GM21526 (cell line): ENCODE measurements at regions not wholly inside any gene's neighbourhood (a gene's known extent, or its start where the extent isn't known, plus 50 kb on each side); places are given as distances from the start of the nearest gene placed in this dataset.
"Not testable (repeated sequence)": the region's sequence is repeated elsewhere in the genome, so short reads cannot be mapped to it uniquely, and the experiment has no call there.

ENCODE experiments used
- ATAC-seq: cut with Tn5 transposase; IDR thresholded peaks from one replicate; pipeline ENCODE4 v1.9.1; 2021; ENCODE audit warnings: moderate library complexity; ENCODE audit not compliant: unreplicated experiment, low FRiP score

DNA sequence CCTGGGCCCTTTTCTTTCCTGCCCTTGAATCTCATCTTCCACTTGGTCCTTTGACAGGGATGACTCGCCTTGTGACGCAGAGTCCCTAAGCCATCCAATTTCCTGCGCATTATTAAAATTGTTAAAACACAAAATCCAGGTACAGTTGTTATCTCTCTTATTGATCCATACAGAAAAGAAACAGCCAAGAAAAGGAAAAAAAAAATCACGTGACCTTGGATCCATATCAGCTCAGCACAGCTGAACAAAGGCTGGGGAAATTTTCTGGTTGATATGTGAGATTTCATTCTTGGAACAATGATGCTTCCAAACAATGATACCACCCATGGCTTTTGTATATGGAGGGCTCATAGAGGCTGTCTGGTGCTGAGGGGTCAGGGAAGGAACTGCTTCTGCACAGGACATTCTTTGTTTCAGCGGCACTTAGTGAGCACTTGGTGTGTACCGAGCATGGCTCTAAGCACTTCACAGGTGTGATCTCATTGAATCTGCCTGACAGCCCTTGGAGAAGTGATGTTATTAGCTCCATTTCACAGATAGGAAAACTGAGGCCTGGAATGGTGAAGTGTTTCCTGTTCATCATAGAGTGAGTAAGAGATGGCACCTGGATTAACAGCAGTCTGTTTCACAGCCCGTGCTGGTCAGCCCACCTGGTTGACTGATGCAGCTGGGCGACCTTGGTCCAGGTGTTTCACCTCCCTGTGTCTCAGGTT lies 155.0 kb upstream of the SULF2 start:
- no peak for ATAC-seq

DNA sequence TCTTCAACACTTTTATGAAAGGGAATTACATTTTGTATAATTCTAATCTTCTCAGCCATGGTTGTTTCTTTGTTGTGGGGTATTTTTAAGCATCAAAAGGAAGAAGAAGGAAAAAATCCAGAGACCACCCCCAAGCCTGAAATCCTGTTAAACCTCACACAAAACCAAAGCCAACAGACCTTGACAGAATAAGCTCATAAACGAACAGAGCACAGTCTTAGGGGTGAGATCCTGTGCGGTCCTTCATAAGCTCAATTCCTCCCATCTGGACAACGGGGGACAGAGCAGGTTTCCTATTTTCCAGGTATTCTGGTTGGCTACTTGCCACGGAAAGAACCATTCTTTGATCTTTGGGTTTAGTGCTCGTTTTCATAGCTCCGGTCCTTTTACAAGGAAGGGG lies 151.3 kb upstream of the SULF2 start:
- no peak for ATAC-seq

DNA sequence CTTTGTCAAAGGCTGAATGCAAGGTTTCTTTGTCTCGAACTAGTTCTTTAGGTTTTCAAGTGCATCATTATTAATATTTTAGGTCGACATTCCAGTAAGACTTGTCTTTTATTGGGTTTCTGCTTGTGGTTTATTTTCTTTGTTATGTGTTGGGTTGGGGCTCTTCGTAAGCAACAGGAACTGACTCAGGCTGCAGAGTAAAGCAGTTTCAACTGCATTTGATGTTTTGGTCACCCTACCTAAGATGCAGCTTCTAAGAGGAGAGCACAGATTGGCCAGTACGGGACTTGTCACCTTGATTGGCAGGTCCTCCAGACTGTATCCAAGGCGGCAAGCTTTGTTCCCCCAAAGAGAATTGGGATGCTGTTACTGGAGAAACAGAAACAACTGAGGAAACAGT lies 149.5 kb upstream of the SULF2 start:
- ATAC-seq: no peak

- no peak for ATAC-seq
Measured at GRCh38 chr20:47931443-47931842, 146.2 kb upstream of the SULF2 start.

DNA sequence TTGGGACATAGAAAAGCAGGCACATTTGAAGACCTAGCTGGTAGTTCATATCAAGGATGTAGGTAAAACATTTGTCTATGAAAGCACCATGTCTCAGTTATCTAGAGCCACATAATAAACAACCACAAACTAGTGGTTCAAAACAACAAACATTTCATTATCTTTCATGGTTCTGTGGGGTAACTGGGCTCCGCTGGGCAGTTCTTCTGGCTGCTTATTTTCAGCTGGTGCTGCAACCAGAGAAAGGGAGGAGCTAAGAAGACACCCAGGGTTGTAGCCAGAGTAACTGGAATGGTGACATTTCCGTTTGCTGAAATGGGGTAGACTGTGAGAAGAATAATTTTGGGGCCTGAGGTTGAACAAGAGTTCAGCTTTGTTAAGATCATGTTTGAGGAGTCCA lies 145.7 kb upstream of the SULF2 start:
- no peak for ATAC-seq

GRCh38 chr20:47929368-47930115 lies 144.3 kb upstream of the SULF2 start:
- no peak for ATAC-seq

DNA sequence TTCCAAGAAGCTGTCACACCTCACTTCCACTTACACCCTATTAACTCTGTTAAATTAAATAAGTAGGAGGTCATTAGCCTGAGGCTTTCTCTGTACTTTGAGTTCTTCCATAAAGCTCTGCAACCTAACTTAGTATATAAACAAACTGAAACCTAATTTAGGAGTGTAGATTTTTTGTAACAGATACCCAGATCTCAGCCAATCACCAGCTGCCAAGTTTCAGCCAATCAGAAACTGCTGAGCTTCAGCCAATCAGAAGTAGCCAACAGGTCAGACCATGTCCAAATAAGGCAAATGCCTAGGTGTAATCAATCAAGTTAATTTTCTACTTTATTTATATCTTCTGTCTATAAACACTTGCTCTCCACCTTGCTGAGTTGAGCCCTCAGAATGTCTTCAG lies 142.7 kb upstream of the SULF2 start:
- ATAC-seq: no peak

GRCh38 chr20:47927385-47927851 lies 142.1 kb upstream of the SULF2 start:
- ATAC-seq: no peak

DNA sequence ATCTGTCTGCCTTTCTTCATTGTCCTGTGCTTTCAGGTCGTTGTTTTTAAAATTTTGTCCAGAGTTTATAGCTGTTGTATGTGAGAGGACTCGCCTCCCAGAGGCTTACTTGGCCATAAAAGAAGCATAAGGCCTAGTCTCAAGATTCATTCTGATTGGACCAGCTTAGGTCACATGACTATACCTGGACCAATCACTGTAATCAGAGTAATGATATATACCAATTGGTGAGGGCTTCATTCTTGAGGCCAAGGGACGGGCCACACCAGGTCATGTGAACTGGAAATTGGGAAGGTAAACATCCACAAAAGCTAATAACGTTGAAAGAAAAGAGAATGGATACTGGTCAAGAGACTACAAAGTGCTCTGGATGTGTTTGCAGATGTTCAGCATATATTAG lies 141.4 kb upstream of the SULF2 start:
- no peak for ATAC-seq

- no peak for ATAC-seq
Measured at GRCh38 chr20:47925593-47925992, 140.3 kb upstream of the SULF2 start.

- no peak for ATAC-seq
Measured at GRCh38 chr20:47922269-47922668, 137.0 kb upstream of the SULF2 start.

DNA sequence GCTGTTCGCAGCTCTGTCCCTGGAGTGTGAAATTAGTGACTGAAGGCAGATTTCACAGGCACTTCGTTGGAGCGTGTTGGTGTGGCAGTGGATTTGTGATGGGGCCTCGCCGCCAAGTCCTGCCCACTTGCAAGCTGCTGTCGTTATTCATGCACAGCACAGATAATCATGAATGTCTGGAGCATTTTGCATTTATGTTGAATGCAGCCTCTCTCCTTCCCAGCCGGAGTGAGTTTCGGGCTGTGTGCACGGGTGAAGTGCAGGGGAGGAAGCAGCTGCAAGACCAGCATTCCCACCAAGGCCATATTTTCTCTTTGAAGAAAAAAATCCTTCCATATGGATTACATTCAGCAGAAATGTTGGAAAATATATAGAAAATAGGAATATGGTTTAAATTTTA lies 136.5 kb upstream of the SULF2 start:
- not testable (repeated sequence) for ATAC-seq

- ATAC-seq: no peak
Measured at GRCh38 chr20:47921408-47921807, 136.1 kb upstream of the SULF2 start.

DNA sequence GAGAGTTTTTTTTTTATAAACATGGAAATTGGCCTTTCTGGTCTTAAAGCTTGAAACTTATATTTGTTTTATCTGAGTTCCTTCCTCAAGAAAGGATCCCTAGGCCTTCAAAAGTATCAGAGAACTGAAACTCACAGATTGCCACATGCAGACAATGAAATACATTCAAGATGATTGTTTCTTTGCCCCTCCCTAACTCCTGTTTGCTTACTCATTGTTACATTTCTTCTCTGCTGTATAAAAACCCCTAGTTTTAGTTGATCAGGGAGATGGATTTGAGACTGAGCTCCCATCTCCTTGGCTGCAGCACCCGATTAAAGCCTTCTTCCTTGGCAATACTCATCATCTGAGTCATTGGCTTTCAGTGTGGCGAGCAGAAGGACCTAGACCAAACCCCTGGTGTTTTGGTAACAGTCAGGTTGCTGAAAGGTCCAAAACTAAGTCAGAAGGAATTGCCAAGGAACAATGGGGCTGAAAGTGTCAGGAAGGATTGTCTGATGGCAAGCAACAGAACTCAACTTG lies 132.3 kb upstream of the SULF2 start:
- no peak for ATAC-seq

GRCh38 chr20:47915495-47915894 lies 130.2 kb upstream of the SULF2 start:
- no peak for ATAC-seq

- ATAC-seq: no peak
Measured at GRCh38 chr20:47914792-47915191, 129.5 kb upstream of the SULF2 start.

DNA sequence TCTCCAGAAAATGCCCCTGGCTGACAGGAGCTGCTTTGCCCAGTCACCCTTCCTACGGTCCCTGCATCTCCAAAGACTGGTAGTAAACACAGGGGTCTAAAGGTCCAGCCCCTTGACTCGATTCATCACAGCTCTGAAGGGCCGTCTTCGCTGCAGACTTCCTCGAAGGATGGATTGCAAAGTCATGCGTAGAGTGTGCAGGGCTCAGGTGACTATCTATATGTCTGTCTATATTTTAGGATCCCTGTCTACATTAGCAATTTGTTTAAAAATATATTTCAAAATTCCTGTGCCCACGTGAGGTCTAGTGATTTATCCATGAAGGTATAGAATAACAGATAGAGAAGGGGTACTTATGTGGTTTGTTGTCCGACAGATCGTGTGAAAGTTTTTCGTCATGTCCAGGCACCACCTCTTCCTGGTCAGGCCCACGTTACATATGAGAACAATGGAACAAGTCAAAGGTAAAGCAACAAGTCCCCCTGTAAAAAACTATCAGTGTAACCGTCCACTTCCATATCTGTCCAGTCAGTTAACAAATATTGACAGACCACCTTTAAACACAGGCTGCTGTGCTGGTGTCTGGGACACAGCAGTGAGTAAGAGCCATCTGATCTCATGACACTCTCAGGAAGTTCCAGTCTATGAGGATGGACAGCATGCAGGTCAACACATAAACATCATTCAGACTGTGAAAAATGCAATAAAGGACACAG lies 127.7 kb upstream of the SULF2 start:
- not testable (repeated sequence) for ATAC-seq

DNA sequence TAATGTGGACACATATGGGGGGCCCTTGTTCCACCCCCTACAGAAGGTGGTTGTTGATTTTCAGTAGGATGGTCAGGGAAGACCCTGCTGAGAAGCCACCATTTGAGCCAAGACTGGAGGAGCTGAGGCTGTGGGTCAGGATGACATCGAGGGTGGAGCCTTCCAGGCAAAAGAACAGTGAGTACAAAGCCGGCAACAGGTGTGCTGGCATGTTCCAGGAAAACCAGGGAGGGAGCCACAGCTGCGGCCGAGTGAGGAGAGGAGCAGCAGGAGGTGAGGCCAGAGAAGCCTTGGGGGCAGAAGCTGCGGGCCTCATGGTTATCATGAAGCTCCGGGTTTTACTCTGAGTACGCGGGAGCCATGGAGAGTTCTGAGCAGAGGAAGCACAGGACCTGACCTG lies 126.9 kb upstream of the SULF2 start:
- not testable (repeated sequence) for ATAC-seq

DNA sequence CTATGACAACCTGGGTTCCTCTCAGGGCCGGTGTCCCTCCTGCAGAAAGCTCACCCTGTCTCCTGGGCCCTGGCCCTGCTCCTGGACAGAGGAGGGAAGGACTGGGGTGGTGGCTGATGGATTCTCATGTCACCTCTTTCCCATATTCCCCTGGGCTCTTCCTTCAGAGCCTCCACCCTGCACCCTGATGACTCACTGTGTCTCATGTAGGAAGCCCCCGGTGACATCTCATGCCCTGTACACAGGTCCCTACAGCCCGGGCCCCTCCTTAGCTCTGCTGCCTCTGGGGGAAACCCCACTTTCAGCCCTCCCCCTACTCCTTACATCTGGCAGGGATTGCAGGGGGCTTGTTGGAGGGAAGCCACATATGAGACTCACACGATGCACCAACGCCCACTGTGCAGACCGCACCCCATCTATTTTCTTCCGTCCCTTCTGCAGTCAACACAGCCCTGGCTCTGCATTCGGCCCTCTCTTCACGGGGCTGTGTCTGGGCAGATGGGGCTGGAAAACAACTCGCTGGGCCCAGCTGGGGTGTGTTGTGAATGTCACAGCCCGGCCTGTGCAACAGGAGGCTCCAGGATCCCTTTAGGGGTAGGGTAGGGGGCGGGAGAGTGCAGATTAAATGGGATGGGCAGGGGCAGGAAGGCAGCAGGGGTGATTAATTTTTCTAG lies 124.6 kb upstream of the SULF2 start:
- ATAC-seq: not testable (repeated sequence)

DNA sequence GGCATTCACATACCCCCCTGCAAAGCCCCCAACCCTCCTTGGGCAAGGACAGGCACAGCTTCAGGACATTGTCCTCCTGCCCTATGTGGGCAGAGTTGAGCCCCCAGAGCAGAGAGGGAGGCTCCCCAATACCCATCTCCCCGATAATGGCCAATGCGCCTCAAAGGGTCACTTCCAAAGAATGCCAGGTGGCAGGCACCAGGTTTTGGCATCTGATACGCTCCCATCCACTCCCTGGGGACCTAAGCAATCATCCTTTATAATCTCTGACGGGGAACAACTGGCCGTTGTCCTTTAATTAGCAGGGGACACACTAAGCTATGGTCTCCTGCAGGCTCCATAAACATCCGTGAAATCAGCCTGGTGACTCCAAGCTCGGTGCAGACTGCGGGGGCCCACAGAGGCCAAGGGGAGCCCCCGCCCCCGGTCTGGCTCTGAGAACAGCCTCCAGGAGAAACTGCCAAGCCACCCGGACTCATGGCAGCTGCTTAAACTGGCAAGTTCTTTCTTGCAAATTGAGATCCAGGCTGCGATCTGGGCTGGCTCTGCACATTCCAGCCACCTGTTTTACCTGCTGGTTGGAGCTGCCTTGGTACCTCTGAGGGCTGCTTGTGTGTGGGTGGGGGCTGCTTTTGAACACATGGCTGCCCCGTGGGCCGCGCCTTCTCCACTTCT lies 123.2 kb upstream of the SULF2 start:
- not testable (repeated sequence) for ATAC-seq
